ENCODE measurements at regions not wholly inside any gene's neighbourhood (a gene's known extent, or its start where the extent isn't known, plus 50 kb on each side); places are given as distances from the start of the nearest gene placed in this dataset.
"Not testable (repeated sequence)": the region's sequence is repeated elsewhere in the genome, so short reads cannot be mapped to it uniquely, and the experiment has no call there.

GRCh38 chr6:775863-776262 is 82.9 kb upstream of the EXOC2 start (continued):
- TF ChIP-seq CEBPB (IDR thresholded peaks at IDR 0.05; ENCODE audit: low read depth), result no peak
- TF ChIP-seq YY1 (IDR thresholded peaks at IDR 0.05; ENCODE audit: extremely low read depth, insufficient replicate concordance, low read depth, low read length), result no peak
- no peak for TF ChIP-seq ATF3 (IDR thresholded peaks at IDR 0.05)
- no peak for TF ChIP-seq EZH2phosphoT487 (IDR thresholded peaks at IDR 0.05; ENCODE audit: borderline replicate concordance)
- no peak for TF ChIP-seq EGR1 (IDR thresholded peaks at IDR 0.05; ENCODE audit: low read depth)

- CTCF ChIA-PET; H4K20me1 ChIP-seq (ENCODE audit: insufficient read depth); H3K9me3 ChIP-seq (ENCODE audit: control insufficient read depth in 1 of 2, insufficient read depth in 1 of 2, low read depth in 1 of 2, low read length in 2 of 2); H2AFZ ChIP-seq (ENCODE audit: low read depth, low read length, poor library complexity, severe bottlenecking); RAD21 ChIA-PET (ENCODE audit: low non-redundant PET in 1 of 2, low total read pairs in 2 of 2, uncharacterized antibody in 2 of 2, unreplicated experiment in 2 of 2); BruUV-seq (replicated peaks); H3K79me2 ChIP-seq (ENCODE audit: insufficient read depth, low read length); H3K4me3 ChIP-seq (replicated peaks in 1 of 2; ENCODE audit: low read depth in 1 of 2, low read length in 2 of 2); H3K27ac ChIP-seq (ENCODE audit: low read depth, low read length); H3K9me2 ChIP-seq (ENCODE audit: insufficient read depth); H3K36me3 ChIP-seq (ENCODE audit: control insufficient read depth in 1 of 2, insufficient read depth in 2 of 2, low read length in 2 of 2); intact Hi-C loops (cut with micrococcal nuclease); H3K9ac ChIP-seq (ENCODE audit: low read length); DNase-seq (ENCODE audit: low read depth, low spot score); ATAC-seq; H3K4me1 ChIP-seq (ENCODE audit: control insufficient read depth in 1 of 2, insufficient read depth in 2 of 2, low read length in 2 of 2); H3K27me3 ChIP-seq (ENCODE audit: insufficient read depth, low read length); POLR2A ChIA-PET; H3K4me2 ChIP-seq (ENCODE audit: low read length): not testable (repeated sequence)
Measured at GRCh38 chr6:771683-772082, 78.7 kb upstream of the EXOC2 start.

- Histone ChIP-seq H3K36me3 (ENCODE audit: control insufficient read depth in 1 of 2, insufficient read depth in 2 of 2, low read length in 2 of 2) (no peaks in the 10 kb centered on the region), H3K4me2 (ENCODE audit: low read length) (no peak overlapping the region), H3K27me3 (ENCODE audit: insufficient read depth, low read length) (peaks cover 11% of the 10 kb centered on the region), H3K4me1 (ENCODE audit: control insufficient read depth in 1 of 2, insufficient read depth in 2 of 2, low read length in 2 of 2) (no peaks in the 10 kb centered on the region), H3K27ac (ENCODE audit: low read depth, low read length) (no peak overlapping the region), H4K20me1 (ENCODE audit: insufficient read depth) (no peaks in the 10 kb centered on the region), H2AFZ (ENCODE audit: low read depth, low read length, poor library complexity, severe bottlenecking) (no peak overlapping the region), H3K4me3 (replicated peaks in 1 of 2; ENCODE audit: low read depth in 1 of 2, low read length in 2 of 2) (no peak overlapping the region), H3K9me3 (ENCODE audit: control insufficient read depth in 1 of 2, insufficient read depth in 1 of 2, low read depth in 1 of 2, low read length in 2 of 2) (no peaks in the 10 kb centered on the region), H3K9me2 (ENCODE audit: insufficient read depth) (no peaks in the 10 kb centered on the region), H3K79me2 (ENCODE audit: insufficient read depth, low read length) (no peaks in the 10 kb centered on the region), H3K9ac (ENCODE audit: low read length) (no peak overlapping the region)
- BruUV-seq (replicated peaks), result no TSS peak
- intact Hi-C loops (cut with micrococcal nuclease), result no loop called here
- ATAC-seq (no peak), DNase-seq (ENCODE audit: low read depth, low spot score) (no peak)
- CTCF ChIA-PET, result no interaction called here
- RAD21 ChIA-PET (ENCODE audit: low non-redundant PET in 1 of 2, low total read pairs in 2 of 2, uncharacterized antibody in 2 of 2, unreplicated experiment in 2 of 2), result no interaction called here
- POLR2A ChIA-PET, result no interaction called here
- TF ChIP-seq ATF3 (IDR thresholded peaks at IDR 0.05), result no peak
- no peak for TF ChIP-seq POLR2A (IDR thresholded peaks at IDR 0.05; ENCODE audit: borderline replicate concordance, extremely low read depth, insufficient read depth, insufficient read length)
- no peak for TF ChIP-seq EZH2 (IDR thresholded peaks at IDR 0.05)
- no peak for TF ChIP-seq ZBTB33 (IDR thresholded peaks at IDR 0.05; ENCODE audit: extremely low read depth, insufficient replicate concordance, low read length)
- TF ChIP-seq FOSL1 (IDR thresholded peaks at IDR 0.05; ENCODE audit: low read depth), result no peak
- TF ChIP-seq CTCF (IDR thresholded peaks at IDR 0.05 in 2 of 3, conservative IDR thresholded peaks at IDR 0.05 in 1 of 3; ENCODE audit: borderline replicate concordance in 1 of 3, insufficient read depth in 1 of 3, low read depth in 2 of 3, low read length in 2 of 3), result no peak
- TF ChIP-seq SIN3A (IDR thresholded peaks at IDR 0.05; ENCODE audit: low read depth), result no peak
- no peak for TF ChIP-seq ZFX (IDR thresholded peaks at IDR 0.05)
- TF ChIP-seq EZH2phosphoT487 (IDR thresholded peaks at IDR 0.05; ENCODE audit: borderline replicate concordance), result no peak
- no peak for TF ChIP-seq YY1 (IDR thresholded peaks at IDR 0.05; ENCODE audit: extremely low read depth, insufficient replicate concordance, low read depth, low read length)
- TF ChIP-seq ELF1 (IDR thresholded peaks at IDR 0.05; ENCODE audit: borderline replicate concordance, low read depth), result no peak
- TF ChIP-seq POLR2AphosphoS5 (IDR thresholded peaks at IDR 0.05; ENCODE audit: low read depth, low read length), result no peak
Measured at GRCh38 chr6:767755-768512, 75.0 kb upstream of the EXOC2 start.
